Cardiac fibroblast (primary cell): ENCODE measurements at regions not wholly inside any gene's neighbourhood (a gene's known extent, or its start where the extent isn't known, plus 50 kb on each side); places are given as distances from the start of the nearest gene placed in this dataset.

ENCODE experiments used
- DNase-seq, 2 donors: peaks; one replicate each; pipeline versions ENCODE4 v3.0.0 to v3.0.0-alpha.2; 2010; ENCODE audit warnings: low read depth in 2 of 2
- H3K4me3 ChIP-seq, 2 donors: replicated peaks in 1 of 2; 1 replicate in 1 of 2; 2 replicates in 1 of 2; pipeline ENCODE4 v1.5.1; 2011; ENCODE audit warnings: low read depth in 2 of 2, low read length in 2 of 2, mild to moderate bottlenecking in 2 of 2, moderate library complexity in 1 of 2
- CTCF ChIP-seq: IDR thresholded peaks from one replicate; pipeline ENCODE4 v1.5.1; 2011; ENCODE audit warnings: low read depth, mild to moderate bottlenecking, low read length, inconsistent platforms

GRCh38 chr1:195909061-195909460 is 699.2 kb downstream of the KCNT2 start:
- TF ChIP-seq CTCF: no peak
- peak in 1 of 2 donors; percentile 38 for DNase-seq
- no peak overlapping the region for H3K4me3 ChIP-seq

GRCh38 chr1:195908121-195908520 is 700.1 kb downstream of the KCNT2 start:
- TF ChIP-seq CTCF: no peak
- DNase-seq: peak; percentile 5 to 57
- H3K4me3 ChIP-seq: no peak overlapping the region

GRCh38 chr1:195903203-195903602 is 705.0 kb downstream of the KCNT2 start:
- H3K4me3 ChIP-seq: no peak overlapping the region
- TF ChIP-seq CTCF: no peak
- no peak for DNase-seq

- no peak for TF ChIP-seq CTCF
- H3K4me3 ChIP-seq: no peak overlapping the region
- DNase-seq: no peak
Observed at GRCh38 chr1:195902779-195903178, 705.5 kb downstream of the KCNT2 start.

- TF ChIP-seq CTCF: no peak
- no peak overlapping the region for H3K4me3 ChIP-seq
- DNase-seq: peak; percentile 16 to 55
Observed at GRCh38 chr1:195899762-195900352, 708.4 kb downstream of the KCNT2 start.

GRCh38 chr1:195898924-195899323 is 709.3 kb downstream of the KCNT2 start:
- no peak for DNase-seq
- no peak overlapping the region for H3K4me3 ChIP-seq

More at GRCh38 chr1:195898924-195899323, 709.3 kb downstream of the KCNT2 start:
- TF ChIP-seq CTCF: no peak
